HG03571 (cell line): ENCODE measurements at regions not wholly inside any gene's neighbourhood (a gene's known extent, or its start where the extent isn't known, plus 50 kb on each side); places are given as distances from the start of the nearest gene placed in this dataset.
A peak's percentile ranks its signal among the peaks of the same experiment; 100 is the strongest.

Experiments used
- ATAC-seq: cut with Tn5 transposase; IDR thresholded peaks from one replicate; pipeline ENCODE4 v1.9.1; 2021; ENCODE audit not compliant: unreplicated experiment

GRCh38 chr9:118459913-118460312, 755.7 kb downstream of the TLR4 start:
- ATAC-seq: no peak

- no peak for ATAC-seq
Measured at GRCh38 chr9:118463419-118463818, 759.2 kb downstream of the TLR4 start.

GRCh38 chr9:118473521-118473920, 769.3 kb downstream of the TLR4 start:
- ATAC-seq: no peak

GRCh38 chr9:118478752-118479151, 774.5 kb downstream of the TLR4 start:
- no peak for ATAC-seq

GRCh38 chr9:118482306-118482705, 778.1 kb downstream of the TLR4 start:
- no peak for ATAC-seq

- no peak for ATAC-seq
Measured at GRCh38 chr9:118483677-118484076, 779.5 kb downstream of the TLR4 start.

- no peak for ATAC-seq
Measured at GRCh38 chr9:118503236-118503635, 799.0 kb downstream of the TLR4 start.

GRCh38 chr9:118510711-118511110, 806.5 kb downstream of the TLR4 start:
- ATAC-seq: no peak

GRCh38 chr9:118515947-118516346, 811.7 kb downstream of the TLR4 start:
- ATAC-seq: no peak

- ATAC-seq: no peak
Measured at GRCh38 chr9:118521261-118521660, 817.1 kb downstream of the TLR4 start.

GRCh38 chr9:118522093-118523028, 818.2 kb downstream of the TLR4 start:
- peak; percentile 92 for ATAC-seq

- no peak for ATAC-seq
Measured at GRCh38 chr9:118527261-118527660, 823.1 kb downstream of the TLR4 start.

- ATAC-seq: peak; percentile 67
Measured at GRCh38 chr9:118529210-118529609, 825.0 kb downstream of the TLR4 start.

- ATAC-seq: peak; percentile 97
Measured at GRCh38 chr9:118529624-118530214, 825.5 kb downstream of the TLR4 start.

- no peak for ATAC-seq
Measured at GRCh38 chr9:118532592-118532991, 828.4 kb downstream of the TLR4 start.

GRCh38 chr9:118533101-118533500, 828.9 kb downstream of the TLR4 start:
- ATAC-seq: no peak

- ATAC-seq: no peak
Measured at GRCh38 chr9:118533850-118534249, 829.6 kb downstream of the TLR4 start.

- ATAC-seq: no peak
Measured at GRCh38 chr9:118536153-118536552, 832.0 kb downstream of the TLR4 start.

GRCh38 chr9:118538959-118539358, 830.3 kb downstream of the BRINP1 start:
- ATAC-seq: no peak

- no peak for ATAC-seq
Measured at GRCh38 chr9:118553465-118553864, 815.8 kb downstream of the BRINP1 start.

- no peak for ATAC-seq
Measured at GRCh38 chr9:118554987-118555386, 814.2 kb downstream of the BRINP1 start.

GRCh38 chr9:118558026-118558425, 811.2 kb downstream of the BRINP1 start:
- no peak for ATAC-seq
